HCT116 (cell line): ENCODE measurements at regions not wholly inside any gene's neighbourhood (a gene's known extent, or its start where the extent isn't known, plus 50 kb on each side); places are given as distances from the start of the nearest gene placed in this dataset.

Experiments
- ATAC-seq: fragments of 200-7000 bp; cut with Tn5 transposase; 2 replicates; pipeline ENCODE4 v1.9.1; 2020; ENCODE audit warnings: mild to moderate bottlenecking, moderate library complexity
- BruUV-seq: library from RNA; stranded (reverse); fragments of 400-500 nt; replicated peaks from 2 replicates; lab custom pipeline; 2021; lab: Mats Ljungman, UMichigan
- CTCF ChIA-PET: fragments of 300-600 bp; sonication (Branson Sonifier 250); formaldehyde crosslinking; loops from one replicate; lab custom pipeline; 2021; ENCODE audit warnings: antibody characterized with exemption; lab: Charles Lee
- POLR2A ChIA-PET: fragments of 300-600, 350-600 bp; sonication (Branson Sonifier 250); formaldehyde crosslinking; loops from one replicate; lab custom pipeline; 2021; ENCODE audit warnings: antibody characterized with exemption; lab: Charles Lee
- RAD21 ChIA-PET, 2 experiments: fragments of 300-600 bp; sonication (Branson Sonifier 250); formaldehyde crosslinking; loops; one replicate each; lab custom pipeline; 2023; ENCODE audit warnings: low total read pairs in 2 of 2; ENCODE audit not compliant: uncharacterized antibody in 2 of 2, unreplicated experiment in 2 of 2, low non-redundant PET in 1 of 2; lab: Charles Lee
- DNase-seq: peaks from one replicate; pipeline ENCODE4 v3.0.0-alpha.2; 2010; ENCODE audit warnings: low read depth, low spot score
- H2AFZ ChIP-seq: fragments of 200-600 bp; shearing (Covaris generic), sonication (generic); 2 replicates; pipeline ENCODE4 v1.6.1; 2017; ENCODE audit warnings: low read depth, mixed run types, mixed read lengths, antibody characterized with exemption, low read length; ENCODE audit not compliant: poor library complexity, severe bottlenecking
- H3K27ac ChIP-seq: 2 replicates; pipeline ENCODE4 v1.5.1; 2012; ENCODE audit warnings: low read depth, low read length
- H3K27me3 ChIP-seq: fragments of 200-600 bp; sonication (generic); 2 replicates; pipeline ENCODE4 v1.6.1; 2016; ENCODE audit warnings: mixed run types, low read length, mixed read lengths; ENCODE audit not compliant: insufficient read depth
- H3K36me3 ChIP-seq, 2 experiments: fragments of 200-500 bp in 1 of 2; fragments of 200-600 bp in 1 of 2; sonication (Bioruptor generic) in 1 of 2; sonication (generic) in 1 of 2; 2 replicates each; pipeline versions ENCODE4 v1.5.1 to v1.6.1; 2014 to 2016; ENCODE audit warnings: low read length in 2 of 2, inconsistent platforms in 1 of 2, mixed read lengths in 1 of 2, mixed run types in 1 of 2; ENCODE audit not compliant: insufficient read depth in 2 of 2, control insufficient read depth in 1 of 2
- H3K4me1 ChIP-seq, 2 experiments: fragments of 200-600 bp in 1 of 2; sonication (generic) in 1 of 2; 2 replicates each; pipeline versions ENCODE4 v1.5.1 to v1.6.1; 2012 to 2017; ENCODE audit warnings: low read length in 2 of 2, inconsistent platforms in 1 of 2, mild to moderate bottlenecking in 1 of 2, mixed read lengths in 1 of 2, mixed run types in 1 of 2, moderate library complexity in 1 of 2; ENCODE audit not compliant: insufficient read depth in 2 of 2, control insufficient read depth in 1 of 2
- H3K4me2 ChIP-seq: fragments of 200-600 bp; sonication (generic); 2 replicates; pipeline ENCODE4 v1.6.1; 2017; ENCODE audit warnings: mixed run types, low read length, mixed read lengths
- H3K4me3 ChIP-seq, 2 experiments: fragments of 200-600 bp in 1 of 2; sonication (generic) in 1 of 2; replicated peaks in 1 of 2; 2 replicates each; pipeline ENCODE4 v1.5.1; 2011 to 2016; ENCODE audit warnings: low read length in 2 of 2, control low read depth in 1 of 2, low read depth in 1 of 2, mild to moderate bottlenecking in 1 of 2, mixed read lengths in 1 of 2, mixed run types in 1 of 2
- H3K79me2 ChIP-seq: fragments of 200-600 bp; sonication (generic); 2 replicates; pipeline ENCODE4 v1.6.1; 2017; ENCODE audit warnings: mild to moderate bottlenecking, mixed run types, low read length, moderate library complexity, mixed read lengths; ENCODE audit not compliant: insufficient read depth
- H3K9ac ChIP-seq: fragments of 200-600 bp; sonication (generic); 2 replicates; pipeline ENCODE4 v1.6.1; 2016; ENCODE audit warnings: low read length, mixed read lengths
- H3K9me2 ChIP-seq: fragments of 200-600 bp; sonication (generic), shearing (Covaris generic); 2 replicates; pipeline ENCODE4 v1.6.1; 2017; ENCODE audit warnings: mixed run types, mild to moderate bottlenecking, moderate library complexity; ENCODE audit not compliant: insufficient read depth
- H3K9me3 ChIP-seq, 2 experiments: fragments of 200-500 bp in 1 of 2; fragments of 200-600 bp in 1 of 2; sonication (Bioruptor generic) in 1 of 2; sonication (generic) in 1 of 2; 2 replicates each; pipeline ENCODE4 v1.6.1; 2014 to 2017; ENCODE audit warnings: low read length in 2 of 2, mixed read lengths in 2 of 2, inconsistent platforms in 1 of 2, low read depth in 1 of 2, mild to moderate bottlenecking in 1 of 2, mixed run types in 1 of 2, moderate library complexity in 1 of 2; ENCODE audit not compliant: control insufficient read depth in 1 of 2, insufficient read depth in 1 of 2
- H4K20me1 ChIP-seq: fragments of 200-600 bp; sonication (generic), shearing (Covaris generic); 2 replicates; pipeline ENCODE4 v1.6.1; 2017; ENCODE audit warnings: mixed run types, mild to moderate bottlenecking, moderate library complexity; ENCODE audit not compliant: insufficient read depth
- CBX3 ChIP-seq: IDR thresholded peaks from 2 replicates; pipeline ENCODE4 v1.6.1; 2012; ENCODE audit warnings: low read depth
- CEBPB ChIP-seq: IDR thresholded peaks from 2 replicates; pipeline ENCODE4 v1.6.1; 2012; ENCODE audit warnings: low read depth
- EGR1 ChIP-seq: IDR thresholded peaks from 2 replicates; pipeline ENCODE4 v1.6.1; 2012; ENCODE audit warnings: low read depth
- EZH2 ChIP-seq: fragments of 200-600 bp; sonication (generic); IDR thresholded peaks from 2 replicates; pipeline ENCODE4 v1.6.1; 2017; ENCODE audit warnings: antibody characterized with exemption, mixed run types
- FOSL1 ChIP-seq: IDR thresholded peaks from 2 replicates; pipeline ENCODE4 v1.6.1; 2012; ENCODE audit warnings: low read depth
- JUND ChIP-seq: IDR thresholded peaks from 2 replicates; pipeline ENCODE4 v1.6.1; 2012
- POLR2A ChIP-seq: IDR thresholded peaks from 2 replicates; pipeline ENCODE4 v1.7.0; 2011; ENCODE audit warnings: borderline replicate concordance; ENCODE audit not compliant: insufficient read depth, insufficient read length; ENCODE audit errors: extremely low read depth
- POLR2AphosphoS5 ChIP-seq: IDR thresholded peaks from 2 replicates; pipeline ENCODE4 v1.6.1; 2011; ENCODE audit warnings: mild to moderate bottlenecking, low read depth, low read length, moderate library complexity
- RAD21 ChIP-seq: IDR thresholded peaks from 2 replicates; pipeline ENCODE4 v1.6.1; 2012; ENCODE audit warnings: low read depth, mild to moderate bottlenecking
- SIN3A ChIP-seq: IDR thresholded peaks from 2 replicates; pipeline ENCODE4 v1.6.1; 2012; ENCODE audit warnings: low read depth
- SRF ChIP-seq: IDR thresholded peaks from 2 replicates; pipeline ENCODE4 v1.6.1; 2012; ENCODE audit warnings: low read depth
- TCF7L2 ChIP-seq: IDR thresholded peaks from 2 replicates; pipeline ENCODE4 v1.7.0; 2011; ENCODE audit warnings: borderline replicate concordance, inconsistent platforms; ENCODE audit not compliant: insufficient read depth, insufficient read length; ENCODE audit errors: extremely low read depth
- YY1 ChIP-seq: IDR thresholded peaks from 2 replicates; pipeline ENCODE4 v1.6.1; 2011; ENCODE audit warnings: low read length, low read depth, moderate library complexity, mild to moderate bottlenecking; ENCODE audit not compliant: insufficient replicate concordance; ENCODE audit errors: extremely low read depth
- intact Hi-C: fragments of 100-400 bp; cut with micrococcal nuclease; formaldehyde crosslinking; loops from 2 replicates; pipeline ENCODE4 v1.10.0; 2022
- TF ChIP-seq, protein P1 (sequence below): IDR thresholded peaks from 2 replicates; pipeline ENCODE4 v1.6.1; 2012
- TF ChIP-seq, protein P2 (sequence below): IDR thresholded peaks from 2 replicates; pipeline ENCODE4 v1.6.1; 2011; ENCODE audit warnings: mild to moderate bottlenecking, low read length, moderate library complexity; ENCODE audit not compliant: insufficient replicate concordance; ENCODE audit errors: extremely low read depth
- TF ChIP-seq, protein P3 (sequence below): IDR thresholded peaks from 2 replicates; pipeline ENCODE4 v1.6.1; 2012

DNA sequence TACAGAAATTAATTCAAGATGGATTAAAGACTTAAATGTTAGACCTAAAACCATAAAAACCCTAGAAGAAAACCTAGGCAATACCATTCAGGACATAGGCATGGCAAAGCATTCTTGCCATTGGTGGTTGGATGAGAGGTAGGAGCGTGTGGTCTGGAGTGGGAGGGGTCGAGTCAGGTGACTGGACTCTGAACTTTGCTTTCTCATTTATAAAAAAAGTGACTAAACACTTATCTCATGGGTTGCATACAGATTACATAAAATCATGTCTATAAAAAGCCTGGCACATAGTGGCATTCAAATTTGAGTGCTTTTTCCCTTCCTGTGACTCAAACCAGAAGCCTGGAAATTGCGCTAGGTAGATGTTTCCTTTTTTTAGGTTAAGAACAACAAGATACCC, 159.7 kb upstream of the SHISA6 start:
- no peak overlapping the region for H2AFZ ChIP-seq
- no peak for DNase-seq
- H3K36me3 ChIP-seq = no peaks in the 10 kb centered on the region
- POLR2A ChIA-PET = no interaction called here
- intact Hi-C loops = no loop called here
- no peak overlapping the region for H3K4me2 ChIP-seq
- H4K20me1 ChIP-seq = no peaks in the 10 kb centered on the region
- peaks cover 0 to 13% of the 10 kb centered on the region in 2 experiments; a peak in 2 of 4 replicates for H3K9me3 ChIP-seq
- no peaks in the 10 kb centered on the region for H3K9me2 ChIP-seq
- H3K79me2 ChIP-seq = no peaks in the 10 kb centered on the region
- H3K4me3 ChIP-seq = no peak overlapping the region
- H3K27ac ChIP-seq = no peak overlapping the region
- RAD21 ChIA-PET = no interaction called here
- CTCF ChIA-PET = no interaction called here
- no peaks in the 10 kb centered on the region for H3K4me1 ChIP-seq
- TF ChIP-seq SIN3A = no peak
- TF ChIP-seq EGR1 = no peak
- TF ChIP-seq, protein P1, sequence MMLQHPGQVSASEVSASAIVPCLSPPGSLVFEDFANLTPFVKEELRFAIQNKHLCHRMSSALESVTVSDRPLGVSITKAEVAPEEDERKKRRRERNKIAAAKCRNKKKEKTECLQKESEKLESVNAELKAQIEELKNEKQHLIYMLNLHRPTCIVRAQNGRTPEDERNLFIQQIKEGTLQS = no peak
- no peak for TF ChIP-seq CEBPB
- no peak for TF ChIP-seq TCF7L2
- no peak for TF ChIP-seq CBX3
- TF ChIP-seq YY1 = no peak
- TF ChIP-seq RAD21 = no peak
- TF ChIP-seq FOSL1 = no peak
- TF ChIP-seq, protein P2, sequence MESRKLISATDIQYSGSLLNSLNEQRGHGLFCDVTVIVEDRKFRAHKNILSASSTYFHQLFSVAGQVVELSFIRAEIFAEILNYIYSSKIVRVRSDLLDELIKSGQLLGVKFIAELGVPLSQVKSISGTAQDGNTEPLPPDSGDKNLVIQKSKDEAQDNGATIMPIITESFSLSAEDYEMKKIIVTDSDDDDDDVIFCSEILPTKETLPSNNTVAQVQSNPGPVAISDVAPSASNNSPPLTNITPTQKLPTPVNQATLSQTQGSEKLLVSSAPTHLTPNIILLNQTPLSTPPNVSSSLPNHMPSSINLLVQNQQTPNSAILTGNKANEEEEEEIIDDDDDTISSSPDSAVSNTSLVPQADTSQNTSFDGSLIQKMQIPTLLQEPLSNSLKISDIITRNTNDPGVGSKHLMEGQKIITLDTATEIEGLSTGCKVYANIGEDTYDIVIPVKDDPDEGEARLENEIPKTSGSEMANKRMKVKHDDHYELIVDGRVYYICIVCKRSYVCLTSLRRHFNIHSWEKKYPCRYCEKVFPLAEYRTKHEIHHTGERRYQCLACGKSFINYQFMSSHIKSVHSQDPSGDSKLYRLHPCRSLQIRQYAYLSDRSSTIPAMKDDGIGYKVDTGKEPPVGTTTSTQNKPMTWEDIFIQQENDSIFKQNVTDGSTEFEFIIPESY = no peak
- no peak for TF ChIP-seq POLR2A
- no peak for TF ChIP-seq SRF
- TF ChIP-seq EZH2 = no peak
- TF ChIP-seq, protein P3, sequence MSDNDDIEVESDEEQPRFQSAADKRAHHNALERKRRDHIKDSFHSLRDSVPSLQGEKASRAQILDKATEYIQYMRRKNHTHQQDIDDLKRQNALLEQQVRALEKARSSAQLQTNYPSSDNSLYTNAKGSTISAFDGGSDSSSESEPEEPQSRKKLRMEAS = no peak
- TF ChIP-seq POLR2AphosphoS5 = no peak
- no peak for TF ChIP-seq JUND
- H3K27me3 ChIP-seq = no peaks in the 10 kb centered on the region
- ATAC-seq = no peak
- no TSS peak for BruUV-seq
- no peak overlapping the region for H3K9ac ChIP-seq
